Parathyroid adenoma (tissue), 2 donors: ENCODE measurements at regions not wholly inside any gene's neighbourhood (a gene's known extent, or its start where the extent isn't known, plus 50 kb on each side); places are given as distances from the start of the nearest gene placed in this dataset.

Experiments
- H2AFZ ChIP-seq: fragments of 300-600 bp; sonication (generic); one replicate; pipeline ENCODE4 v1.7.0; 2017; ENCODE audit warnings: antibody characterized with exemption, mild to moderate bottlenecking
- H3K27ac ChIP-seq: fragments of 300-600 bp; sonication (generic); one replicate; pipeline ENCODE4 v1.7.0; 2017
- H3K27me3 ChIP-seq: fragments of 300-600 bp; sonication (generic); one replicate; pipeline ENCODE4 v1.7.0; 2017; ENCODE audit warnings: low read length; ENCODE audit not compliant: control insufficient read depth, insufficient read depth
- H3K36me3 ChIP-seq: fragments of 300-600 bp; sonication (generic); one replicate; pipeline ENCODE4 v1.7.0; 2017; ENCODE audit warnings: low read length; ENCODE audit not compliant: control insufficient read depth, insufficient read depth
- H3K4me1 ChIP-seq: fragments of 300-600 bp; sonication (generic); one replicate; pipeline ENCODE4 v1.7.0; 2017; ENCODE audit warnings: control low read depth
- H3K4me2 ChIP-seq: fragments of 300-600 bp; sonication (generic); one replicate; pipeline ENCODE4 v1.7.0; 2017; ENCODE audit warnings: low read length
- H3K4me3 ChIP-seq: fragments of 300-600 bp; sonication (generic); one replicate; pipeline ENCODE4 v1.7.0; 2017; ENCODE audit warnings: low read depth, low read length
- H3K79me2 ChIP-seq: fragments of 300-600 bp; sonication (generic); one replicate; pipeline ENCODE4 v1.7.0; 2017; ENCODE audit warnings: control low read depth
- H3K9ac ChIP-seq: fragments of 300-600 bp; sonication (generic); one replicate; pipeline ENCODE4 v1.7.0; 2017; ENCODE audit warnings: mild to moderate bottlenecking
- H3K9me3 ChIP-seq: fragments of 300-600 bp; sonication (generic); one replicate; pipeline ENCODE4 v1.7.0; 2017; ENCODE audit warnings: low read length; ENCODE audit not compliant: control insufficient read depth
- CTCF ChIP-seq: fragments of 300-600 bp; sonication (generic); IDR thresholded peaks from one replicate; pipeline ENCODE4 v1.7.0; 2017; ENCODE audit warnings: antibody characterized with exemption, mild to moderate bottlenecking
- donor health status: primary hyperparathyroidism.

GRCh38 chr6:125354649-125355048 is 52.9 kb upstream of the HDDC2 start:
- Histone ChIP-seq H3K79me2 (no peaks in the 10 kb centered on the region), H3K9ac (no peak overlapping the region), H3K9me3 (no peaks in the 10 kb centered on the region), H3K27ac (no peak overlapping the region), H3K4me3 (no peak overlapping the region), H3K27me3 (no peaks in the 10 kb centered on the region), H3K36me3 (no peaks in the 10 kb centered on the region), H2AFZ (no peak overlapping the region), H3K4me1 (no peaks in the 10 kb centered on the region), H3K4me2 (no peak overlapping the region)
- no peak for TF ChIP-seq CTCF

GRCh38 chr6:125356884-125357283 is 55.1 kb upstream of the HDDC2 start:
- no peak overlapping the region for H3K4me3 ChIP-seq

GRCh38 chr6:125357515-125358256 is 55.9 kb upstream of the HDDC2 start:
- H3K4me3 ChIP-seq = no peak overlapping the region
- no peak overlapping the region for H3K27ac ChIP-seq
- no peaks in the 10 kb centered on the region for H3K36me3 ChIP-seq
- no peak overlapping the region for H3K4me2 ChIP-seq
- no peak overlapping the region for H2AFZ ChIP-seq
- no peak overlapping the region for H3K9ac ChIP-seq
- H3K4me1 ChIP-seq = no peaks in the 10 kb centered on the region
- no peaks in the 10 kb centered on the region for H3K27me3 ChIP-seq
- no peaks in the 10 kb centered on the region for H3K79me2 ChIP-seq
- TF ChIP-seq CTCF = no peak
- no peaks in the 10 kb centered on the region for H3K9me3 ChIP-seq

More at GRCh38 chr6:125356884-125357283, 55.1 kb upstream of the HDDC2 start:
- no peaks in the 10 kb centered on the region for H3K79me2 ChIP-seq
- H3K4me1 ChIP-seq = no peaks in the 10 kb centered on the region
- no peaks in the 10 kb centered on the region for H3K36me3 ChIP-seq
- H3K4me2 ChIP-seq = no peak overlapping the region
- H2AFZ ChIP-seq = no peak overlapping the region
- H3K27me3 ChIP-seq = no peaks in the 10 kb centered on the region
- no peaks in the 10 kb centered on the region for H3K9me3 ChIP-seq
- TF ChIP-seq CTCF = no peak
- no peak overlapping the region for H3K9ac ChIP-seq
- H3K27ac ChIP-seq = peak overlapping the region; percentile 6

GRCh38 chr6:125358898-125359297 is 57.1 kb upstream of the HDDC2 start:
- Histone ChIP-seq H3K4me1 (no peaks in the 10 kb centered on the region), H3K79me2 (no peaks in the 10 kb centered on the region), H2AFZ (no peak overlapping the region), H3K9ac (no peak overlapping the region), H3K4me2 (no peak overlapping the region), H3K36me3 (no peaks in the 10 kb centered on the region), H3K27ac (no peak overlapping the region), H3K4me3 (no peak overlapping the region), H3K9me3 (no peaks in the 10 kb centered on the region), H3K27me3 (no peaks in the 10 kb centered on the region)
- TF ChIP-seq CTCF = no peak

- Histone ChIP-seq H3K27ac (no peak overlapping the region), H3K79me2 (no peaks in the 10 kb centered on the region), H3K4me2 (no peak overlapping the region), H3K9me3 (no peaks in the 10 kb centered on the region), H3K4me1 (no peaks in the 10 kb centered on the region), H3K27me3 (no peaks in the 10 kb centered on the region), H2AFZ (no peak overlapping the region), H3K9ac (no peak overlapping the region), H3K4me3 (no peak overlapping the region), H3K36me3 (no peaks in the 10 kb centered on the region)
- no peak for TF ChIP-seq CTCF
These were observed 60.1 kb upstream of the HDDC2 start for GRCh38 chr6:125361868-125362267.
